Omental fat pad (tissue), 3 donors: ENCODE measurements at regions not wholly inside any gene's neighbourhood (a gene's known extent, or its start where the extent isn't known, plus 50 kb on each side); places are given as distances from the start of the nearest gene placed in this dataset.

Source experiments
- ATAC-seq: fragments of 150-250 bp; one replicate; pipeline ENCODE4 v1.9.1; 2016; ENCODE audit warnings: mild to moderate bottlenecking, moderate library complexity; ENCODE audit not compliant: low FRiP score
- DNase-seq: peaks from one replicate; pipeline ENCODE4 v3.0.0-alpha.2; 2019; ENCODE audit warnings: low spot score
- TF ChIP-seq, protein P1 (sequence below), 3 donors: fragments of 450-650 bp; IDR thresholded peaks; one replicate each; pipeline ENCODE4 v1.5.1; 2016 to 2017; ENCODE audit warnings: antibody characterized with exemption in 3 of 3, mild to moderate bottlenecking in 3 of 3, moderate library complexity in 2 of 3

DNA sequence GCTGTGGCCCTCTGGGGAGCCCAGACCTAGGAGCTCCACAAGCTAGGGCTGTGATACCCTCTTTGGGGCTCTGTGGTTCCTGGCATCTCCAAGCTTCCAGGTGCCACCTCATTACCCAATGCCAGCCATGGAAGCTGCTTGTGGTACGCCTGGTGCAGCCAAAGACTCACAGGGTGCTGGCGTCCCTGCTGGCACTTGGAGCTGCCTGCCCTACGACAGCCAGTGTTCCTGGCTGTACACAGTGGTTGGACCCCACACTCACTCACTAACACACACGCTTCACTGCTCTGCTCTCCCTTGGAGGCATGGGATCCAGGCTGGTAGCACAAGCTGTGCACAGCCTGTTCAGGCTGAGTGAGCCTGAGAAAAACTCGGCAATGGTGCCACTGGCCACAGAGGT, 894.1 kb upstream of the PHF14 start:
- TF ChIP-seq, protein P1, sequence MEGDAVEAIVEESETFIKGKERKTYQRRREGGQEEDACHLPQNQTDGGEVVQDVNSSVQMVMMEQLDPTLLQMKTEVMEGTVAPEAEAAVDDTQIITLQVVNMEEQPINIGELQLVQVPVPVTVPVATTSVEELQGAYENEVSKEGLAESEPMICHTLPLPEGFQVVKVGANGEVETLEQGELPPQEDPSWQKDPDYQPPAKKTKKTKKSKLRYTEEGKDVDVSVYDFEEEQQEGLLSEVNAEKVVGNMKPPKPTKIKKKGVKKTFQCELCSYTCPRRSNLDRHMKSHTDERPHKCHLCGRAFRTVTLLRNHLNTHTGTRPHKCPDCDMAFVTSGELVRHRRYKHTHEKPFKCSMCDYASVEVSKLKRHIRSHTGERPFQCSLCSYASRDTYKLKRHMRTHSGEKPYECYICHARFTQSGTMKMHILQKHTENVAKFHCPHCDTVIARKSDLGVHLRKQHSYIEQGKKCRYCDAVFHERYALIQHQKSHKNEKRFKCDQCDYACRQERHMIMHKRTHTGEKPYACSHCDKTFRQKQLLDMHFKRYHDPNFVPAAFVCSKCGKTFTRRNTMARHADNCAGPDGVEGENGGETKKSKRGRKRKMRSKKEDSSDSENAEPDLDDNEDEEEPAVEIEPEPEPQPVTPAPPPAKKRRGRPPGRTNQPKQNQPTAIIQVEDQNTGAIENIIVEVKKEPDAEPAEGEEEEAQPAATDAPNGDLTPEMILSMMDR (IDR thresholded peaks at IDR 0.05), result no peak
- no peak for ATAC-seq
- no peak for DNase-seq

DNA sequence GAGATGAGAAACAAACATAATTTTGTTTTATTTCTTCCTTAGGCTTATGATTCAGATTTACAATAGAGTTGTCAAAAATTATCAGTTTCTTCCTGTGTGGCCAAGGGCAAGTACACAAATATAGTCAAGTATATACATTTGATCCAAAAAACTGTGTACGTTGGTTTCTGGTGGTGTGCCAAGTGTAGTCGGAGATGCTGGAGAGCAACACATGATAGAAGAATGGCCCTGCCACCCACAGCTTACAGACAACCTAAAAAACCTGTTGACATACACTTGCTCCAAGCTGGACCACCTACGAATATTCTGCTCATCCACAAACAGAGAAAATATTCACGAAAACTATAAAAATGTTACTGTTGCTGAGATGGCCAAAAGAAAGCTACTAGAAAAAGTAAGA, 890.8 kb upstream of the PHF14 start:
- DNase-seq, result no peak
- TF ChIP-seq, protein P1 (IDR thresholded peaks at IDR 0.05), result no peak
- ATAC-seq, result no peak

DNA sequence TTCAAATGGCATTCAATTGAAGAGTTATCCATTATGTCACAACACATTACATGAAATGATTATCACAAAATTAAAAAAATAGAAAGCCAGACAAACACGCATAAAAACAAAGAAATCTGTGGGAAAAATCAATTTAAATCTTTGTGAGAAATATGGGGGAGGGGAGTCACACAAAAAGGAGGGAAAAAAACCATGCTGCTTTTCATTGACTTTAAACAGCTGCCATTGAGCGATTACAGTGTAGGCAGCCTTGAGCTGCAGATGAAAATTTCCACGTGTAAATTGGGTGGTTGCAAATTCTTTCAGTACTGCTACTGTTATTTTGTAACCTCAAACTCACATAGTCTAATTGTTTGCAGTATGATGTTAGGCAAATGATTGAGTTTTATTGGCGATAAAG, 889.9 kb upstream of the PHF14 start:
- no peak for ATAC-seq
- TF ChIP-seq, protein P1 (IDR thresholded peaks at IDR 0.05), result no peak

DNA sequence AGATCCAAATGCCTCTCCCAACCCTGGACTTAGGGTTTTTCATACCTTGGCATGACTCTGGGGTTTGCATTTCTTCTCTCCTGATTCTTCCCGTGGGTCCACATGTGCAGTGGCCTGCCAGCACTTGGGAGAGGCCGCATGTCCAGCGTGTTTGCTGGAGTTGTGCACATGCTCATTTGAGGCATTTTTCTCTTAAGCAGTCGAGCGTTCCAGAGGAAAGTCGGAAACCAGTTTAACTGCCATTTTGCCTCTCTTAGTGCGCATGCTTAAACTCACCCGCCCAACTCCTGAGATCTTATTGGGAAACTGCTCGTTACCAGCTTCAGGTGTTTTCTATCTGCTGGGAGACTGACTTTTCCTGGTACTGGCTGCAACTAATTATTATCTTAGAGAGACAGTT, 888.4 kb upstream of the PHF14 start:
- ATAC-seq (no peak), DNase-seq (no peak)
- TF ChIP-seq, protein P1 (IDR thresholded peaks at IDR 0.05), result no peak

More for the DNA sequence above, 889.9 kb upstream of the PHF14 start:
- DNase-seq, result no peak

DNA sequence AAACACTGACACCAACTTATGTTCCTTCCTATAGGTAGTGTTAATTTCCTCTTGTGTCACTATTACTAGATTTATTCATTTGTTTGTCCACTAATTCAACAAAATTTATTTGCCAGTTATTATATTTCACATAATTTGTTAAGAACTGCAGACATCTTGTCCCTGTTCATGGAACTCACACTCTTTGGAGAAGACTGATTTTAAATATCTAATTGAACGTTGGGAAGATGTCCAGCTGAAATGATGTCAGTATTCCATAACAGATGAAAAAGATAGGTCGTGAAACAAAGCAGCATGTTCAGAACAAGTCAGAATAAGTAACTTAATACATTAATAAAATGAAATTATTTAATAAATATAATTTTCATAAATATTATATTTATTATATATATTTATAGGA, 873.1 kb upstream of the PHF14 start:
- DNase-seq (no peak), ATAC-seq (no peak)
- TF ChIP-seq, protein P1 (IDR thresholded peaks at IDR 0.05), result no peak

DNA sequence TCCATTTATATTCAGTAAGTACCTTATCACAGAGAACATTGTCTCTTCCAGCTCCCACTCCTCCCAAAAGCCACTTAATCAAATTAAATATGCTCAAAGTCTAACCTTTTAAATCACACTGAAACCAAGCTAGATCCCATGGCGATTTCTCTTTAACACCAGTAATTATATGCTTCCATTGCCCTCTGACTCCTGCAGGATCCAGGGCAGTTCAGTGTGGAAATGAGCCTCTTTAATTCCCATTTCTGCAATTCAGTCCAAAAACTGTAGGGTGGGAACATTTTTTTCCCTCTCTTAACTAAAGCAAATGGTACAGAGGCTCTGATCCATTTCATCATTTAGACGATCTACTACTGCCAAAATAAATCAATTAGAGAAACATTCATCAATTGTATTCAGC, 872.3 kb upstream of the PHF14 start:
- ATAC-seq, result no peak
- TF ChIP-seq, protein P1 (IDR thresholded peaks at IDR 0.05), result no peak
- DNase-seq, result no peak

DNA sequence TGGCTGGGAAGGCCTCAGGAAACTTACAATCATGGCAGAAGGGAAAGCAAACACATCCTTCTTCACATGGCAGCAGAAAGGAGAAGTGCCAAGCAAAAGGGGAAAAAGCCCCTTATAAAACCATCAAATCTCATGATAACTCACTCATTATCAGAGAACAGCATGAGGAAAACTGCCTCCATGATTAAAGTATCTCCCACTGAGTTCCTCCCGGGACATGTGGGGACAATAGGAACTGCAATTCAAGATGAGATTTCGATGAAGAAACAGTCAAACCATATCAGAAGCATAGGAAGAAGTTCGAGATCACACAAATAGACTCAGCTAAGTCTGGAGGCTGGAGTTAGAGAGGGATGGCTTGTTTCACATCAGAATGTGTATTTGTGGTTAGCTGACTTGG, 869.4 kb upstream of the PHF14 start:
- TF ChIP-seq, protein P1 (IDR thresholded peaks at IDR 0.05), result no peak
- ATAC-seq, result no peak
- DNase-seq, result no peak
